Left hindlimb (tissue), 1 donor: ENCODE measurements at regions not wholly inside any gene's neighbourhood (a gene's known extent, or its start where the extent isn't known, plus 50 kb on each side); places are given as distances from the start of the nearest gene placed in this dataset.
"Not testable (repeated sequence)": the region's sequence is repeated elsewhere in the genome, so short reads cannot be mapped to it uniquely, and the experiment has no call there.

Experiments
- DNase-seq: peaks from one replicate; pipeline ENCODE4 v3.0.0-alpha.2; 2018

GRCh38 chr7:69237541-69237940, 360.7 kb upstream of the AUTS2 start:
- no peak for DNase-seq

- DNase-seq = no peak
These were observed 355.3 kb upstream of the AUTS2 start for GRCh38 chr7:69243016-69243415.

GRCh38 chr7:69244701-69245100, 353.6 kb upstream of the AUTS2 start:
- DNase-seq = no peak

GRCh38 chr7:69245646-69246045, 352.6 kb upstream of the AUTS2 start:
- no peak for DNase-seq

- DNase-seq = no peak
These were observed 351.5 kb upstream of the AUTS2 start for GRCh38 chr7:69246758-69247157.

GRCh38 chr7:69248382-69248828, 349.9 kb upstream of the AUTS2 start:
- not testable (repeated sequence) for DNase-seq

- no peak for DNase-seq
These were observed 347.3 kb upstream of the AUTS2 start for GRCh38 chr7:69250958-69251357.

- no peak for DNase-seq
These were observed 343.6 kb upstream of the AUTS2 start for GRCh38 chr7:69254643-69255042.

- DNase-seq = peak; percentile 59
These were observed 341.6 kb upstream of the AUTS2 start for GRCh38 chr7:69256634-69257081.

- no peak for DNase-seq
These were observed 340.7 kb upstream of the AUTS2 start for GRCh38 chr7:69257592-69257991.

- DNase-seq = no peak
These were observed 338.8 kb upstream of the AUTS2 start for GRCh38 chr7:69259445-69259844.

- no peak for DNase-seq
These were observed 338.3 kb upstream of the AUTS2 start for GRCh38 chr7:69260023-69260422.

GRCh38 chr7:69263550-69263949, 334.7 kb upstream of the AUTS2 start:
- no peak for DNase-seq

GRCh38 chr7:69269806-69270205, 328.5 kb upstream of the AUTS2 start:
- DNase-seq = no peak

- DNase-seq = no peak
These were observed 326.2 kb upstream of the AUTS2 start for GRCh38 chr7:69272101-69272500.

GRCh38 chr7:69276011-69276729, 322.1 kb upstream of the AUTS2 start:
- DNase-seq = no peak

GRCh38 chr7:69277366-69277765, 320.9 kb upstream of the AUTS2 start:
- no peak for DNase-seq

GRCh38 chr7:69282946-69283345, 315.3 kb upstream of the AUTS2 start:
- no peak for DNase-seq

GRCh38 chr7:69283421-69283820, 314.9 kb upstream of the AUTS2 start:
- DNase-seq = peak; percentile 71

GRCh38 chr7:69285854-69286253, 312.4 kb upstream of the AUTS2 start:
- no peak for DNase-seq

- DNase-seq = peak; percentile 71
These were observed 302.3 kb upstream of the AUTS2 start for GRCh38 chr7:69295977-69296376.

- DNase-seq = no peak
These were observed 297.0 kb upstream of the AUTS2 start for GRCh38 chr7:69301253-69301652.

- DNase-seq = no peak
These were observed 288.7 kb upstream of the AUTS2 start for GRCh38 chr7:69309601-69310000.

GRCh38 chr7:69311489-69311888, 286.8 kb upstream of the AUTS2 start:
- DNase-seq = no peak

GRCh38 chr7:69313852-69314251, 284.4 kb upstream of the AUTS2 start:
- DNase-seq = not testable (repeated sequence)
